Peyer's patch (tissue), 4 donors: ENCODE measurements at regions not wholly inside any gene's neighbourhood (a gene's known extent, or its start where the extent isn't known, plus 50 kb on each side); places are given as distances from the start of the nearest gene placed in this dataset.

Source experiments
- POLR2A ChIP-seq, 2 donors: fragments of 450-650 bp; IDR thresholded peaks; one replicate each; pipeline ENCODE4 v1.5.1; 2017; ENCODE audit warnings: antibody characterized with exemption in 2 of 2, mild to moderate bottlenecking in 2 of 2, moderate library complexity in 2 of 2
- TF ChIP-seq, protein P1 (sequence below), 6 experiments: fragments of 450-650 bp in 4 of 6; fragments of 200-600 bp in 2 of 6; sonication (generic) in 1 of 6; IDR thresholded peaks; one replicate each; pipeline ENCODE4 v1.5.1; 2017 to 2019; ENCODE audit warnings: antibody characterized with exemption in 6 of 6, mild to moderate bottlenecking in 3 of 6, moderate library complexity in 1 of 6

DNA sequence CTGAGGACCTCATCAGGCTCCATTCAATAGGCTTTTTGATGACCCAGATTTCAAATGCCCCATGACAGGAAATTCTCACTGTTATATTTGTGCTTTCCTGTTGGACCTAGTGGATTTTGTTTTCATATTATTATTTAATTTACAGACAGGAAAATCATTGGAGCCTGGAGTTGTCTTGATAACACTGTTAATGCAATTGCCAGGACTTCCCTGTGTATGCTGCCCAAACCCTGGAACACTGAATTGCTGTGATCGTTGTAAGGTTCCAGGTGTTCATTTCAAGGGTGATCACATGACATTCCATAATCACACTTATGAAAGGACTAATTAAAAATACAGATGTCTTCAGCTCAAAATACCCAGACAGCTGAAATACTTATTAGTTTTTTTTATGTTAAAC lies 783.2 kb downstream of the DHX35 start:
- TF ChIP-seq, protein P1, sequence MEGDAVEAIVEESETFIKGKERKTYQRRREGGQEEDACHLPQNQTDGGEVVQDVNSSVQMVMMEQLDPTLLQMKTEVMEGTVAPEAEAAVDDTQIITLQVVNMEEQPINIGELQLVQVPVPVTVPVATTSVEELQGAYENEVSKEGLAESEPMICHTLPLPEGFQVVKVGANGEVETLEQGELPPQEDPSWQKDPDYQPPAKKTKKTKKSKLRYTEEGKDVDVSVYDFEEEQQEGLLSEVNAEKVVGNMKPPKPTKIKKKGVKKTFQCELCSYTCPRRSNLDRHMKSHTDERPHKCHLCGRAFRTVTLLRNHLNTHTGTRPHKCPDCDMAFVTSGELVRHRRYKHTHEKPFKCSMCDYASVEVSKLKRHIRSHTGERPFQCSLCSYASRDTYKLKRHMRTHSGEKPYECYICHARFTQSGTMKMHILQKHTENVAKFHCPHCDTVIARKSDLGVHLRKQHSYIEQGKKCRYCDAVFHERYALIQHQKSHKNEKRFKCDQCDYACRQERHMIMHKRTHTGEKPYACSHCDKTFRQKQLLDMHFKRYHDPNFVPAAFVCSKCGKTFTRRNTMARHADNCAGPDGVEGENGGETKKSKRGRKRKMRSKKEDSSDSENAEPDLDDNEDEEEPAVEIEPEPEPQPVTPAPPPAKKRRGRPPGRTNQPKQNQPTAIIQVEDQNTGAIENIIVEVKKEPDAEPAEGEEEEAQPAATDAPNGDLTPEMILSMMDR (IDR thresholded peaks at IDR 0.05): no peak
- TF ChIP-seq POLR2A (IDR thresholded peaks at IDR 0.05): no peak
